ENCODE measurements at regions not wholly inside any gene's neighbourhood (a gene's known extent, or its start where the extent isn't known, plus 50 kb on each side); places are given as distances from the start of the nearest gene placed in this dataset.

- no peak for TF ChIP-seq POLR2A (IDR thresholded peaks at IDR 0.05)
- no peak for TF ChIP-seq CTCF (IDR thresholded peaks at IDR 0.05)
Measured at GRCh38 chr4:188987011-188987410, 847.8 kb downstream of the TRIML1 start.
